ENCODE measurements at regions not wholly inside any gene's neighbourhood (a gene's known extent, or its start where the extent isn't known, plus 50 kb on each side); places are given as distances from the start of the nearest gene placed in this dataset.

- POLR2A ChIA-PET, result no interaction called here
- H3K36me3 ChIP-seq (ENCODE audit: control insufficient read depth in 2 of 2, insufficient read depth in 1 of 2, low read length in 2 of 2), result no peaks in the 10 kb centered on the region
- CTCF ChIA-PET, result no interaction called here
These were observed 1437.4 kb upstream of the SPRY2 start for GRCh38 chr13:81778350-81778749.

GRCh38 chr13:81773263-81773662, 1432.3 kb upstream of the SPRY2 start:
- no peak for TF ChIP-seq ZNF423 (tag by site-specific recombination; IDR thresholded peaks at IDR 0.05)
- TF ChIP-seq, protein P1, sequence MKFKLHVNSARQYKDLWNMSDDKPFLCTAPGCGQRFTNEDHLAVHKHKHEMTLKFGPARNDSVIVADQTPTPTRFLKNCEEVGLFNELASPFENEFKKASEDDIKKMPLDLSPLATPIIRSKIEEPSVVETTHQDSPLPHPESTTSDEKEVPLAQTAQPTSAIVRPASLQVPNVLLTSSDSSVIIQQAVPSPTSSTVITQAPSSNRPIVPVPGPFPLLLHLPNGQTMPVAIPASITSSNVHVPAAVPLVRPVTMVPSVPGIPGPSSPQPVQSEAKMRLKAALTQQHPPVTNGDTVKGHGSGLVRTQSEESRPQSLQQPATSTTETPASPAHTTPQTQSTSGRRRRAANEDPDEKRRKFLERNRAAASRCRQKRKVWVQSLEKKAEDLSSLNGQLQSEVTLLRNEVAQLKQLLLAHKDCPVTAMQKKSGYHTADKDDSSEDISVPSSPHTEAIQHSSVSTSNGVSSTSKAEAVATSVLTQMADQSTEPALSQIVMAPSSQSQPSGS (tag by site-specific recombination; IDR thresholded peaks at IDR 0.05; ENCODE audit: low read depth), result peak; percentile 57; the same call in 1 of the 2 replicates
- no peaks in the 10 kb centered on the region for H3K36me3 ChIP-seq (ENCODE audit: control insufficient read depth in 2 of 2, insufficient read depth in 1 of 2, low read length in 2 of 2)
- H3K9me3 ChIP-seq (ENCODE audit: control insufficient read depth, insufficient read depth, low read depth, low read length), result no peaks in the 10 kb centered on the region
- no peak overlapping the region for H3K4me3 ChIP-seq (ENCODE audit: low read depth, low read length)
- H3K27ac ChIP-seq (ENCODE audit: extremely low read depth, low read depth, low read length), result no peak overlapping the region
- CTCF ChIA-PET, result interaction anchor here (0.6 kb wide), 1 partner anchor 407 kb away, joined by 3 read pairs; no protein-coding TSS in a partner anchor
- POLR2A ChIA-PET, result no interaction called here
- no peaks in the 10 kb centered on the region for H3K4me1 ChIP-seq (ENCODE audit: control insufficient read depth, insufficient read depth, low read length)

More at GRCh38 chr13:81778350-81778749, 1437.4 kb upstream of the SPRY2 start:
- Histone ChIP-seq H3K27ac (ENCODE audit: extremely low read depth, low read depth, low read length) (no peak overlapping the region), H3K9me3 (ENCODE audit: control insufficient read depth, insufficient read depth, low read depth, low read length) (no peaks in the 10 kb centered on the region), H3K4me3 (ENCODE audit: low read depth, low read length) (no peak overlapping the region), H3K4me1 (ENCODE audit: control insufficient read depth, insufficient read depth, low read length) (no peaks in the 10 kb centered on the region)
- TF ChIP-seq, protein P2, sequence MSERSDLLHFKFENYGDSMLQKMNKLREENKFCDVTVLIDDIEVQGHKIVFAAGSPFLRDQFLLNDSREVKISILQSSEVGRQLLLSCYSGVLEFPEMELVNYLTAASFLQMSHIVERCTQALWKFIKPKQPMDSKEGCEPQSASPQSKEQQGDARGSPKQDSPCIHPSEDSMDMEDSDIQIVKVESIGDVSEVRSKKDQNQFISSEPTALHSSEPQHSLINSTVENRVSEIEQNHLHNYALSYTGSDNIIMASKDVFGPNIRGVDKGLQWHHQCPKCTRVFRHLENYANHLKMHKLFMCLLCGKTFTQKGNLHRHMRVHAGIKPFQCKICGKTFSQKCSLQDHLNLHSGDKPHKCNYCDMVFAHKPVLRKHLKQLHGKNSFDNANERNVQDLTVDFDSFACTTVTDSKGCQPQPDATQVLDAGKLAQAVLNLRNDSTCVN (tag by site-specific recombination; optimal IDR thresholded peaks at IDR 0.05), result no peak
- TF ChIP-seq YY2 (tag by site-specific recombination; IDR thresholded peaks at IDR 0.05) (no peak), ZNF391 (tag by site-specific recombination; IDR thresholded peaks at IDR 0.05; ENCODE audit: borderline replicate concordance, low read depth) (no peak), SP7 (tag by site-specific recombination; IDR thresholded peaks at IDR 0.05) (no peak), ZNF776 (tag by site-specific recombination; IDR thresholded peaks at IDR 0.05; ENCODE audit: borderline replicate concordance) (no peak), ZNF223 (tag by site-specific recombination; IDR thresholded peaks at IDR 0.05) (no peak), ZNF350 (tag by site-specific recombination; IDR thresholded peaks at IDR 0.05) (no peak), OVOL3 (tag by site-specific recombination; IDR thresholded peaks at IDR 0.05) (no peak), ZNF16 (tag by site-specific recombination; IDR thresholded peaks at IDR 0.05; ENCODE audit: low read depth) (no peak), ZNF530 (tag by site-specific recombination; IDR thresholded peaks at IDR 0.05; ENCODE audit: low read depth) (no peak), ZNF280C (tag by site-specific recombination; IDR thresholded peaks at IDR 0.05) (no peak), ZNF555 (tag by site-specific recombination; conservative IDR thresholded peaks at IDR 0.05) (no peak), KLF9 (tag by site-specific recombination; IDR thresholded peaks at IDR 0.05; ENCODE audit: low read depth) (no peak), ZNF146 (tag by site-specific recombination; IDR thresholded peaks at IDR 0.05) (no peak), ZNF544 (tag by site-specific recombination; IDR thresholded peaks at IDR 0.05) (no peak), ZNF157 (tag by site-specific recombination; IDR thresholded peaks at IDR 0.05) (no peak), CTCF (tag by site-specific recombination; IDR thresholded peaks at IDR 0.05) (no peak)
- TF ChIP-seq, protein P3, sequence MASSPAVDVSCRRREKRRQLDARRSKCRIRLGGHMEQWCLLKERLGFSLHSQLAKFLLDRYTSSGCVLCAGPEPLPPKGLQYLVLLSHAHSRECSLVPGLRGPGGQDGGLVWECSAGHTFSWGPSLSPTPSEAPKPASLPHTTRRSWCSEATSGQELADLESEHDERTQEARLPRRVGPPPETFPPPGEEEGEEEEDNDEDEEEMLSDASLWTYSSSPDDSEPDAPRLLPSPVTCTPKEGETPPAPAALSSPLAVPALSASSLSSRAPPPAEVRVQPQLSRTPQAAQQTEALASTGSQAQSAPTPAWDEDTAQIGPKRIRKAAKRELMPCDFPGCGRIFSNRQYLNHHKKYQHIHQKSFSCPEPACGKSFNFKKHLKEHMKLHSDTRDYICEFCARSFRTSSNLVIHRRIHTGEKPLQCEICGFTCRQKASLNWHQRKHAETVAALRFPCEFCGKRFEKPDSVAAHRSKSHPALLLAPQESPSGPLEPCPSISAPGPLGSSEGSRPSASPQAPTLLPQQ (tag by site-specific recombination; IDR thresholded peaks at IDR 0.05), result no peak
